H1 (cell line): ENCODE measurements at regions not wholly inside any gene's neighbourhood (a gene's known extent, or its start where the extent isn't known, plus 50 kb on each side); places are given as distances from the start of the nearest gene placed in this dataset.

ENCODE experiments used
- CTCF ChIA-PET: fragments of 300-600 bp; sonication (Branson Sonifier 250); formaldehyde crosslinking; loops from one replicate; lab custom pipeline; 2021; ENCODE audit not compliant: partially characterized antibody; lab: Charles Lee
- POLR2A ChIA-PET: fragments of 300-600 bp; sonication (Branson Sonifier 250); formaldehyde crosslinking; loops from one replicate; lab custom pipeline; 2021; ENCODE audit warnings: inconsistent platforms; ENCODE audit not compliant: partially characterized antibody; lab: Charles Lee
- DNase-seq, 2 experiments: peaks; one replicate each; pipeline versions ENCODE4 v3.0.0 to v3.0.0-alpha.2; 2010 to 2022; ENCODE audit warnings: low spot score in 2 of 2, low read depth in 1 of 2, mixed read lengths in 1 of 2
- FAIRE-seq: peaks from 2 replicates; lab custom pipeline; 2011; peaks lifted over from hg19 to GRCh38; lab: Jason Lieb, UNC
- H2AFZ ChIP-seq: 2 replicates; pipeline ENCODE4 v1.8.1; 2012; ENCODE audit warnings: low read length, inconsistent platforms
- H2AK5ac ChIP-seq: 2 replicates; pipeline ENCODE4 v1.6.1; 2013; ENCODE audit warnings: low read depth, low read length
- H2BK120ac ChIP-seq: replicated peaks from 2 replicates; pipeline ENCODE3; 2013; ENCODE audit warnings: low read depth, low read length, inconsistent platforms
- H2BK12ac ChIP-seq: 2 replicates; pipeline ENCODE4 v1.6.1; 2013; ENCODE audit warnings: low read depth, low read length
- H2BK15ac ChIP-seq: 2 replicates; pipeline ENCODE4 v1.6.1; 2013; ENCODE audit warnings: low read length
- H2BK20ac ChIP-seq: 2 replicates; pipeline ENCODE4 v1.6.1; 2013; ENCODE audit warnings: low read length
- H2BK5ac ChIP-seq: 2 replicates; pipeline ENCODE4 v1.6.1; 2013; ENCODE audit warnings: low read depth, low read length
- H3K14ac ChIP-seq: 2 replicates; pipeline ENCODE4 v1.6.1; 2013; ENCODE audit warnings: inconsistent platforms; ENCODE audit not compliant: insufficient read length
- H3K18ac ChIP-seq: 2 replicates; pipeline ENCODE4 v1.6.1; 2013; ENCODE audit warnings: low read length; ENCODE audit errors: extremely low read depth
- H3K23ac ChIP-seq: 2 replicates; pipeline ENCODE4 v1.6.1; 2013; ENCODE audit warnings: inconsistent platforms; ENCODE audit not compliant: insufficient read length
- H3K23me2 ChIP-seq: 2 replicates; pipeline ENCODE4 v1.6.1; 2013; ENCODE audit warnings: low read depth, low read length
- H3K27ac ChIP-seq: 2 replicates; pipeline ENCODE4 v1.6.1; 2011; ENCODE audit warnings: low read depth, low read length, inconsistent platforms
- H3K27me3 ChIP-seq, 4 experiments: replicated peaks in 1 of 4; 1 replicate in 1 of 4; 2 replicates in 3 of 4; pipeline versions ENCODE4 v1.6.1 to v1.8.1; 2011 to 2013; ENCODE audit warnings: low read length in 3 of 4, mild to moderate bottlenecking in 3 of 4, inconsistent platforms in 2 of 4, mixed read lengths in 2 of 4, moderate library complexity in 1 of 4; ENCODE audit not compliant: control insufficient read depth in 3 of 4, insufficient read depth in 3 of 4; ENCODE audit errors: extremely low read depth in 1 of 4
- H3K36me3 ChIP-seq, 4 experiments: 2 replicates each; pipeline versions ENCODE4 v1.6.1 to v1.8.1; 2011 to 2013; ENCODE audit warnings: mild to moderate bottlenecking in 4 of 4, low read length in 3 of 4, moderate library complexity in 2 of 4, control low read depth in 1 of 4, inconsistent platforms in 1 of 4; ENCODE audit not compliant: insufficient read depth in 4 of 4, control insufficient read depth in 2 of 4
- H3K4ac ChIP-seq: replicated peaks from 2 replicates; pipeline ENCODE3; 2013; ENCODE audit warnings: low read length, low read depth, mixed read lengths, inconsistent platforms; ENCODE audit not compliant: insufficient read length
- H3K4me1 ChIP-seq, 4 experiments: replicated peaks in 1 of 4; 1 replicate in 1 of 4; 2 replicates in 3 of 4; pipeline versions ENCODE4 v1.6.1 to v1.8.1; 2011 to 2013; ENCODE audit warnings: low read length in 3 of 4, inconsistent platforms in 2 of 4, mixed read lengths in 1 of 4; ENCODE audit not compliant: insufficient read depth in 4 of 4, control insufficient read depth in 3 of 4
- H3K4me2 ChIP-seq, 2 experiments: 2 replicates each; pipeline versions ENCODE4 v1.6.1 to v1.8.1; 2011 to 2013; ENCODE audit warnings: low read depth in 2 of 2, low read length in 2 of 2, control low read depth in 1 of 2, inconsistent platforms in 1 of 2, mild to moderate bottlenecking in 1 of 2; ENCODE audit not compliant: insufficient read depth in 1 of 2
- H3K4me3 ChIP-seq, 4 experiments: fragments of 200-600, 300-600 bp in 1 of 4; sonication (generic), shearing (Covaris generic), sonication (Bioruptor Twin) in 1 of 4; 2 replicates each; pipeline versions ENCODE4 v1.5.1 to v1.8.1; 2011 to 2016; ENCODE audit warnings: low read length in 4 of 4, low read depth in 3 of 4, control low read depth in 2 of 4, inconsistent platforms in 2 of 4, mild to moderate bottlenecking in 2 of 4, mixed read lengths in 1 of 4, moderate library complexity in 1 of 4; ENCODE audit not compliant: insufficient read depth in 2 of 4; ENCODE audit errors: extremely low read depth in 1 of 4
- H3K56ac ChIP-seq: replicated peaks from 2 replicates; pipeline ENCODE3; 2013; ENCODE audit warnings: low read depth, mild to moderate bottlenecking, mixed read lengths, low read length, inconsistent platforms; ENCODE audit not compliant: insufficient read length
- H3K79me1 ChIP-seq: 2 replicates; pipeline ENCODE4 v1.6.1; 2013; ENCODE audit warnings: low read depth, low read length, control low read depth
- H3K79me2 ChIP-seq, 2 experiments: 2 replicates each; pipeline versions ENCODE4 v1.6.1 to v1.8.1; 2012 to 2013; ENCODE audit warnings: low read length in 2 of 2, mild to moderate bottlenecking in 2 of 2, inconsistent platforms in 1 of 2; ENCODE audit not compliant: insufficient read depth in 2 of 2, control insufficient read depth in 1 of 2
- H3K9ac ChIP-seq, 4 experiments: replicated peaks in 1 of 4; 1 replicate in 1 of 4; 2 replicates in 3 of 4; pipeline versions ENCODE4 v1.6.1 to v1.8.1; 2011 to 2013; ENCODE audit warnings: low read depth in 3 of 4, low read length in 3 of 4, control low read depth in 2 of 4, mild to moderate bottlenecking in 2 of 4, moderate library complexity in 2 of 4, inconsistent platforms in 1 of 4; ENCODE audit errors: extremely low read depth in 1 of 4
- H3K9me3 ChIP-seq, 2 experiments: 2 replicates each; pipeline versions ENCODE4 v1.6.1 to v1.8.1; 2012 to 2013; ENCODE audit warnings: mild to moderate bottlenecking in 2 of 2, moderate library complexity in 2 of 2, control low read depth in 1 of 2, inconsistent platforms in 1 of 2, low read depth in 1 of 2, low read length in 1 of 2, mixed read lengths in 1 of 2; ENCODE audit not compliant: insufficient read depth in 2 of 2
- H4K20me1 ChIP-seq, 2 experiments: replicated peaks in 1 of 2; 2 replicates each; pipeline versions ENCODE3 to v1.8.1; 2011 to 2013; ENCODE audit warnings: inconsistent platforms in 2 of 2, low read length in 2 of 2, mild to moderate bottlenecking in 1 of 2; ENCODE audit not compliant: insufficient read depth in 2 of 2, control insufficient read depth in 1 of 2
- H4K5ac ChIP-seq: 2 replicates; pipeline ENCODE4 v1.6.1; 2013; ENCODE audit warnings: low read length, low read depth, mixed read lengths, inconsistent platforms; ENCODE audit not compliant: insufficient read length
- H4K8ac ChIP-seq: 2 replicates; pipeline ENCODE4 v1.8.0; 2013; ENCODE audit warnings: mild to moderate bottlenecking, moderate library complexity, low read length, inconsistent platforms; ENCODE audit not compliant: insufficient read depth; ENCODE audit errors: extremely low read depth
- H4K91ac ChIP-seq: replicated peaks from 2 replicates; pipeline ENCODE3; 2013; ENCODE audit warnings: low read length, mixed read lengths, inconsistent platforms; ENCODE audit not compliant: insufficient read length
- EGR1 ChIP-seq: IDR thresholded peaks from 2 replicates; pipeline ENCODE4 v1.6.1; 2011; ENCODE audit warnings: low read depth, low read length, borderline replicate concordance
- FOSL1 ChIP-seq: IDR thresholded peaks from 2 replicates; pipeline ENCODE4 v1.6.1; 2011; ENCODE audit warnings: mild to moderate bottlenecking, low read depth, low read length, moderate library complexity; ENCODE audit not compliant: insufficient read depth
- WGBS, 2 experiments: shearing (Covaris generic) in 1 of 2; methylation state at CpG; one replicate each; pipeline versions ENCODE4 v1.1.6 to v1.1.7; 2013 to 2015; ENCODE audit warnings: low lambda C conversion rate in 2 of 2, mixed read lengths in 2 of 2, inconsistent platforms in 1 of 2, low coverage in 1 of 2, missing lambda C conversion rate in 1 of 2; ENCODE audit not compliant: insufficient replicate concordance in 2 of 2, insufficient coverage in 1 of 2, insufficient read length in 1 of 2; ENCODE audit errors: extremely low coverage in 1 of 2, missing lambda C conversion rate in 1 of 2; 5-methylcytosine and 5-hydroxymethylcytosine counted together

DNA sequence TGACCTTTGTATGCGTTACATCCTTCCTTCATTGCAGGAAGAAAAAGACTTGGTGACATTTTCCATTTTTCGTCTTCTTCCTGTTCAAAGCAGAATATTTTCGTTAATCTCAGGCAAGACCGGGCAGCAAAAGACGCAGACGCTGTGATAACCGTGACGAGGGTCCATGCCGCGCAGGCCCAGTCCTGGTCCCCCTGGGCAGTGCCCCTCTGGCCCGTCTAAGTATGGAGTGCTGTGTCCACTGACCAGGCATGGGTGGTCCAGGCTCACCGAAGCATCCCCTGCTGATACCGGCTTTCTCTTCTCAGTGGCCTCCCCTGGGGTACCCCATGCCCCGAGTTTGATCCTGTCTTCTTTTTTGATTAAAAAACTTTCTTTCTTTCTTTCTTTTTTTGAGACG, 135.2 kb upstream of the ASB18 start:
- 88% methylated on average over 14 of the region's 15 CpGs; no CpG with 5 or more reads in 1 of the 2 experiments for WGBS, 2 experiments

More for the DNA sequence above, 135.2 kb upstream of the ASB18 start:
- no peaks in the 10 kb centered on the region for H3K23me2 ChIP-seq
- ChIA-PET POLR2A (no interaction called here), CTCF (no interaction called here)
- TF ChIP-seq FOSL1 (no peak), EGR1 (no peak)
- H2AK5ac ChIP-seq = no peak overlapping the region
- H3K79me2 ChIP-seq = no peaks in the 10 kb centered on the region
- H3K18ac ChIP-seq = no peak overlapping the region
- no peak overlapping the region for H3K4me2 ChIP-seq
- no peak overlapping the region for H3K4me3 ChIP-seq
- no peak overlapping the region for H4K91ac ChIP-seq
- no peak overlapping the region for H4K8ac ChIP-seq
- H3K9me3 ChIP-seq = no peaks in the 10 kb centered on the region
- no peak overlapping the region for H2BK20ac ChIP-seq
- no peak overlapping the region for H2AFZ ChIP-seq
- peaks cover 0 to 7% (median 3%) of the 10 kb centered on the region in 4 experiments; a peak in 4 of 7 replicates for H3K4me1 ChIP-seq
- H4K20me1 ChIP-seq = no peaks in the 10 kb centered on the region
- H3K9ac ChIP-seq = no peak overlapping the region
- H2BK5ac ChIP-seq = no peak overlapping the region
- no peaks in the 10 kb centered on the region for H3K27me3 ChIP-seq
- H3K36me3 ChIP-seq = no peaks in the 10 kb centered on the region
- no peak overlapping the region for H3K56ac ChIP-seq
- H4K5ac ChIP-seq = no peak overlapping the region
- no peaks in the 10 kb centered on the region for H3K79me1 ChIP-seq
- no peak overlapping the region for H3K14ac ChIP-seq
- H3K4ac ChIP-seq = no peak overlapping the region
- no peak overlapping the region for H3K27ac ChIP-seq
- FAIRE-seq (no peak), DNase-seq (no peak)
- no peak overlapping the region for H3K23ac ChIP-seq
- H2BK120ac ChIP-seq = no peak overlapping the region
- no peak overlapping the region for H2BK12ac ChIP-seq
- H2BK15ac ChIP-seq = no peak overlapping the region
